K562 (cell line): ENCODE measurements at regions not wholly inside any gene's neighbourhood (a gene's known extent, or its start where the extent isn't known, plus 50 kb on each side); places are given as distances from the start of the nearest gene placed in this dataset.
A peak's percentile ranks its signal among the peaks of the same experiment; 100 is the strongest.

Experiments used
- AFF1 ChIP-seq, 2 experiments: fragments of 450-650 bp; IDR thresholded peaks; 2 replicates each; pipeline ENCODE4 v1.6.1; 2018; ENCODE audit warnings: mild to moderate bottlenecking in 2 of 2, low read depth in 1 of 2; ENCODE audit not compliant: partially characterized antibody in 2 of 2
- BRD9 ChIP-seq: fragments of 450-650 bp; IDR thresholded peaks from 2 replicates; pipeline ENCODE4 v1.6.1; 2018; ENCODE audit warnings: low read depth; ENCODE audit not compliant: partially characterized antibody
- CAMTA2 ChIP-seq: fragments of 250-450 bp; sonication (Bioruptor Pico); conservative IDR thresholded peaks from 2 replicates; pipeline ENCODE4 v1.5.1; 2022
- CHD2 ChIP-seq: IDR thresholded peaks from 2 replicates; pipeline ENCODE4 v1.6.1; 2011; ENCODE audit warnings: low read depth, low read length
- DMBX1 ChIP-seq: fragments of 250-450 bp; sonication (Bioruptor Pico); IDR thresholded peaks from 2 replicates; pipeline ENCODE4 v1.8.0; 2022; ENCODE audit warnings: inconsistent platforms, mild to moderate bottlenecking, moderate library complexity, borderline replicate concordance
- EHMT2 ChIP-seq: fragments of 450-650 bp; IDR thresholded peaks from 2 replicates; pipeline ENCODE4 v1.6.1; 2018; ENCODE audit warnings: antibody characterized with exemption
- HEY1 ChIP-seq: fragments of 250-450 bp; sonication (Bioruptor Pico); IDR thresholded peaks from 2 replicates; pipeline ENCODE4 v1.5.0; 2020; ENCODE audit warnings: mild to moderate bottlenecking, moderate library complexity, borderline replicate concordance
- HIVEP1 ChIP-seq: fragments of 250-450 bp; sonication (Bioruptor Pico); IDR thresholded peaks from 2 replicates; pipeline ENCODE4 v1.4.0; 2020; ENCODE audit warnings: mild to moderate bottlenecking
- MBD2 ChIP-seq: sonication (generic); IDR thresholded peaks from 2 replicates; pipeline ENCODE4 v1.6.1; 2016; ENCODE audit warnings: low read depth, borderline replicate concordance
- NCOA6 ChIP-seq: fragments of 450-650 bp; IDR thresholded peaks from 2 replicates; pipeline ENCODE4 v1.6.1; 2017; ENCODE audit warnings: mild to moderate bottlenecking
- PCBP2 ChIP-seq: fragments of 200-400 bp; formaldehyde crosslinking; IDR thresholded peaks from 2 replicates; pipeline ENCODE4 v1.6.1; 2018; ENCODE audit warnings: low read length, low read depth, mild to moderate bottlenecking, moderate library complexity; ENCODE audit not compliant: poor library complexity, severe bottlenecking
- PKNOX1 ChIP-seq: fragments of 450-650 bp; IDR thresholded peaks from 2 replicates; pipeline ENCODE4 v1.6.1; 2016
- RBM39 ChIP-seq: fragments of 200-400 bp; formaldehyde crosslinking; optimal IDR thresholded peaks from 2 replicates; pipeline ENCODE3; 2018; ENCODE audit warnings: low read depth, low read length
- RCOR1 ChIP-seq, 2 experiments: IDR thresholded peaks; 2 replicates each; pipeline ENCODE4 v1.6.1; 2012; ENCODE audit warnings: low read depth in 2 of 2, low read length in 2 of 2, borderline replicate concordance in 1 of 2, improper control_type of control experiment in 1 of 2
- SAFB ChIP-seq: fragments of 200-400 bp; formaldehyde crosslinking; IDR thresholded peaks from 2 replicates; pipeline ENCODE4 v1.6.1; 2017; ENCODE audit warnings: low read depth, low read length, borderline replicate concordance
- SMARCB1 ChIP-seq: IDR thresholded peaks from 2 replicates; pipeline ENCODE4 v1.6.1; 2011; ENCODE audit warnings: improper control_type of control experiment, low read depth; ENCODE audit not compliant: insufficient read length
- SRF ChIP-seq, 2 experiments: fragments of 250-450, 450-650 bp in 1 of 2; sonication (Bioruptor Pico) in 1 of 2; sonication (generic) in 1 of 2; formaldehyde crosslinking; IDR thresholded peaks; 2 replicates each; pipeline versions ENCODE4 v1.5.0 to v1.5.1; 2020 to 2022; ENCODE audit warnings: mild to moderate bottlenecking in 1 of 2, missing genetic modification reagents in 1 of 2
- SUPT5H ChIP-seq: fragments of 450-650 bp; IDR thresholded peaks from 2 replicates; pipeline ENCODE4 v1.6.1; 2016
- ZBED1 ChIP-seq: IDR thresholded peaks from 2 replicates; pipeline ENCODE4 v1.6.1; 2014
- ZFPM2 ChIP-seq: fragments of 250-450 bp; sonication (Bioruptor Pico); IDR thresholded peaks from 2 replicates; pipeline ENCODE4 v1.5.1; 2022; ENCODE audit warnings: mild to moderate bottlenecking
- ZNF133 ChIP-seq: fragments of 250-450 bp; sonication (Bioruptor Pico); IDR thresholded peaks from 2 replicates; pipeline ENCODE4 v1.4.0; 2020; ENCODE audit warnings: mild to moderate bottlenecking
- ZNF699 ChIP-seq: fragments of 250-450 bp; sonication (Bioruptor Pico); IDR thresholded peaks from 2 replicates; pipeline ENCODE4 v1.8.0; 2021; ENCODE audit warnings: mild to moderate bottlenecking, moderate library complexity; ENCODE audit not compliant: insufficient replicate concordance
- TF ChIP-seq, protein P1 (sequence below), 2 experiments: fragments of 450-650 bp; conservative IDR thresholded peaks; 2 replicates each; pipeline ENCODE4 v1.6.1; 2017; ENCODE audit warnings: mild to moderate bottlenecking in 2 of 2, moderate library complexity in 2 of 2

GRCh38 chr15:67900621-67901147, 60.8 kb upstream of the RNU6-1 start (continued):
- TF ChIP-seq, protein P1, sequence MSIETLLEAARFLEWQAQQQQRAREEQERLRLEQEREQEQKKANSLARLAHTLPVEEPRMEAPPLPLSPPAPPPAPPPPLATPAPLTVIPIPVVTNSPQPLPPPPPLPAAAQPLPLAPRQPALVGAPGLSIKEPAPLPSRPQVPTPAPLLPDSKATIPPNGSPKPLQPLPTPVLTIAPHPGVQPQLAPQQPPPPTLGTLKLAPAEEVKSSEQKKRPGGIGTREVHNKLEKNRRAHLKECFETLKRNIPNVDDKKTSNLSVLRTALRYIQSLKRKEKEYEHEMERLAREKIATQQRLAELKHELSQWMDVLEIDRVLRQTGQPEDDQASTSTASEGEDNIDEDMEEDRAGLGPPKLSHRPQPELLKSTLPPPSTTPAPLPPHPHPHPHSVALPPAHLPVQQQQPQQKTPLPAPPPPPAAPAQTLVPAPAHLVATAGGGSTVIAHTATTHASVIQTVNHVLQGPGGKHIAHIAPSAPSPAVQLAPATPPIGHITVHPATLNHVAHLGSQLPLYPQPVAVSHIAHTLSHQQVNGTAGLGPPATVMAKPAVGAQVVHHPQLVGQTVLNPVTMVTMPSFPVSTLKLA (conservative IDR thresholded peaks at IDR 0.05) = no peak
- TF ChIP-seq HIVEP1 (CRISPR knock-in tag) (peak; percentile 94), SMARCB1 (no peak), PCBP2 (no peak), HEY1 (CRISPR knock-in tag) (peak; percentile 82; the same call in 1 of the 2 replicates), MBD2 (no peak), ZBED1 (no peak), DMBX1 (CRISPR knock-in tag) (peak; percentile 100), PKNOX1 (no peak), BRD9 (no peak), EHMT2 (no peak; the same call in 1 of the 2 replicates), NCOA6 (no peak), ZFPM2 (CRISPR knock-in tag) (peak; percentile 74; the same call in 1 of the 2 replicates), RBM39 (no peak), AFF1 (IDR thresholded peaks at IDR 0.05; ENCODE audit: low read depth in 1 of 2, partially characterized antibody in 2 of 2) (no peak), SAFB (no peak), ZNF133 (CRISPR knock-in tag) (no peak; the same call in 1 of the 2 replicates), CAMTA2 (no peak), RCOR1 (IDR thresholded peaks at IDR 0.05; ENCODE audit: borderline replicate concordance in 1 of 2, low read depth in 2 of 2, low read length in 2 of 2) (no peak), CHD2 (no peak), SUPT5H (no peak), ZNF699 (no peak), SRF (CRISPR knock-in tag; IDR thresholded peaks at IDR 0.05) (no peak; a peak in 1 of 4 replicates)
